Panc1 (cell line): ENCODE measurements at regions not wholly inside any gene's neighbourhood (a gene's known extent, or its start where the extent isn't known, plus 50 kb on each side); places are given as distances from the start of the nearest gene placed in this dataset.

Experiments used
- ATAC-seq: fragments of 200-7000 bp; cut with Tn5 transposase; 2 replicates; pipeline ENCODE4 v1.9.1; 2020; ENCODE audit warnings: mild to moderate bottlenecking, moderate library complexity
- BruUV-seq: library from RNA; stranded (reverse); fragments of 400-500 nt; replicated peaks from 2 replicates; lab custom pipeline; 2021; lab: Mats Ljungman, UMichigan
- CTCF ChIA-PET: fragments of 300-600 bp; sonication (Branson Sonifier 250); formaldehyde crosslinking; loops from one replicate; lab custom pipeline; 2022; ENCODE audit warnings: antibody characterized with exemption; lab: Charles Lee
- POLR2A ChIA-PET: fragments of 300-600 bp; sonication (Branson Sonifier 250); formaldehyde crosslinking; loops from one replicate; lab custom pipeline; 2022; ENCODE audit warnings: antibody characterized with exemption; lab: Charles Lee
- DNase-seq: peaks from one replicate; pipeline ENCODE4 v3.0.0-alpha.2; 2010; ENCODE audit warnings: low read depth, low spot score
- H3K27ac ChIP-seq: 2 replicates; pipeline ENCODE4 v1.5.1; 2011; ENCODE audit warnings: mild to moderate bottlenecking, low read length, inconsistent platforms
- H3K27me3 ChIP-seq: fragments of 200-500 bp; sonication (Bioruptor generic); 2 replicates; pipeline ENCODE4 v1.6.0; 2014; ENCODE audit warnings: low read length, inconsistent platforms; ENCODE audit not compliant: control insufficient read depth, insufficient read depth
- H3K36me3 ChIP-seq: fragments of 200-500 bp; sonication (Bioruptor generic); 2 replicates; pipeline ENCODE4 v1.5.1; 2014; ENCODE audit warnings: inconsistent platforms, mild to moderate bottlenecking, low read length, moderate library complexity; ENCODE audit not compliant: control insufficient read depth, insufficient read depth
- H3K4me1 ChIP-seq: 2 replicates; pipeline ENCODE4 v1.5.1; 2011; ENCODE audit warnings: inconsistent platforms, mild to moderate bottlenecking, low read length, moderate library complexity; ENCODE audit not compliant: control insufficient read depth, insufficient read depth
- H3K4me3 ChIP-seq, 2 experiments: 2 replicates each; pipeline ENCODE4 v1.5.1; 2011 to 2012; ENCODE audit warnings: low read depth in 2 of 2, low read length in 2 of 2, mild to moderate bottlenecking in 2 of 2, inconsistent platforms in 1 of 2, moderate library complexity in 1 of 2
- H3K9me3 ChIP-seq: fragments of 200-500 bp; sonication (Bioruptor generic); 2 replicates; pipeline ENCODE4 v1.5.1; 2014; ENCODE audit warnings: low read depth, mild to moderate bottlenecking, inconsistent platforms, low read length, moderate library complexity; ENCODE audit not compliant: control insufficient read depth, insufficient read depth
- CTCF ChIP-seq: fragments of 450-650 bp; IDR thresholded peaks from 2 replicates; pipeline ENCODE4 v1.5.1; 2017; ENCODE audit warnings: mild to moderate bottlenecking
- POLR2AphosphoS5 ChIP-seq: IDR thresholded peaks from 2 replicates; pipeline ENCODE4 v1.6.1; 2012; ENCODE audit warnings: mild to moderate bottlenecking, low read depth, low read length, moderate library complexity
- REST ChIP-seq, 2 experiments: IDR thresholded peaks; 2 replicates each; pipeline ENCODE4 v1.6.1; 2011 to 2012; ENCODE audit warnings: low read depth in 2 of 2, control low read depth in 1 of 2, low read length in 1 of 2, mild to moderate bottlenecking in 1 of 2, moderate library complexity in 1 of 2; ENCODE audit not compliant: insufficient read depth in 1 of 2
- SIN3A ChIP-seq: IDR thresholded peaks from 2 replicates; pipeline ENCODE4 v1.6.1; 2012; ENCODE audit warnings: low read depth, mild to moderate bottlenecking, low read length, moderate library complexity, borderline replicate concordance; ENCODE audit not compliant: insufficient read depth
- TCF7L2 ChIP-seq: IDR thresholded peaks from 2 replicates; pipeline ENCODE4 v1.6.1; 2011; ENCODE audit warnings: mild to moderate bottlenecking, low read depth, low read length, inconsistent platforms
- in situ Hi-C: cut with HindIII; loops from 2 replicates; pipeline ENCODE4 v1.10.0; 2016; ENCODE audit warnings: low sequenced_read_pairs, low pct_unique_long_range_greater_than_20kb
- intact Hi-C: fragments of 100-400 bp; cut with micrococcal nuclease; formaldehyde crosslinking; loops from one replicate; pipeline ENCODE4 v1.10.0; 2022; ENCODE audit not compliant: unreplicated experiment

GRCh38 chr10:6763001-6763400 lies 182.9 kb upstream of the PRKCQ start:
- ATAC-seq (no peak), DNase-seq (no peak)
- intact Hi-C loops: no loop called here
- ChIA-PET CTCF (no interaction called here), POLR2A (no interaction called here)
- no TSS peak for BruUV-seq
- TF ChIP-seq SIN3A (no peak), REST (IDR thresholded peaks at IDR 0.05; ENCODE audit: insufficient read depth in 1 of 2, low read depth in 2 of 2, low read length in 1 of 2) (no peak), TCF7L2 (no peak), CTCF (no peak), POLR2AphosphoS5 (no peak)
- no peaks in the 10 kb centered on the region; the same call in 1 of the 2 replicates for H3K36me3 ChIP-seq
- no peaks in the 10 kb centered on the region for H3K9me3 ChIP-seq
- no peaks in the 10 kb centered on the region for H3K4me1 ChIP-seq
- in situ Hi-C loops: no loop called here
- no peak overlapping the region for H3K4me3 ChIP-seq
- H3K27me3 ChIP-seq: no peaks in the 10 kb centered on the region
- no peak overlapping the region for H3K27ac ChIP-seq

GRCh38 chr10:6759961-6760360 lies 179.9 kb upstream of the PRKCQ start:
- Histone ChIP-seq H3K9me3 (no peaks in the 10 kb centered on the region), H3K4me1 (no peaks in the 10 kb centered on the region), H3K36me3 (no peaks in the 10 kb centered on the region; the same call in 1 of the 2 replicates), H3K4me3 (no peak overlapping the region), H3K27me3 (no peaks in the 10 kb centered on the region), H3K27ac (no peak overlapping the region)
- intact Hi-C loops: no loop called here
- ChIA-PET POLR2A (no interaction called here), CTCF (no interaction called here)
- TF ChIP-seq SIN3A: no peak
- no TSS peak for BruUV-seq
- ATAC-seq (no peak), DNase-seq (no peak)
- in situ Hi-C loops: no loop called here

- H3K27ac ChIP-seq: no peak overlapping the region
- CTCF ChIA-PET: no interaction called here
These were observed 177.1 kb upstream of the PRKCQ start for GRCh38 chr10:6757158-6757557.

More at GRCh38 chr10:6757158-6757557, 177.1 kb upstream of the PRKCQ start:
- intact Hi-C loops: no loop called here
- no peak for TF ChIP-seq CTCF
- no peak for TF ChIP-seq TCF7L2
- no peak for TF ChIP-seq REST (IDR thresholded peaks at IDR 0.05; ENCODE audit: insufficient read depth in 1 of 2, low read depth in 2 of 2, low read length in 1 of 2)
- TF ChIP-seq POLR2AphosphoS5: no peak
- TF ChIP-seq SIN3A: no peak
- no peaks in the 10 kb centered on the region for H3K4me1 ChIP-seq
- H3K27me3 ChIP-seq: no peaks in the 10 kb centered on the region
- in situ Hi-C loops: no loop called here
- ATAC-seq (no peak), DNase-seq (no peak)
- H3K4me3 ChIP-seq: no peak overlapping the region
- no peaks in the 10 kb centered on the region for H3K9me3 ChIP-seq
- no peaks in the 10 kb centered on the region; the same call in 1 of the 2 replicates for H3K36me3 ChIP-seq
- POLR2A ChIA-PET: no interaction called here
- BruUV-seq: no TSS peak
